Psoas muscle (tissue), 7 donors: ENCODE measurements at regions not wholly inside any gene's neighbourhood (a gene's known extent, or its start where the extent isn't known, plus 50 kb on each side); places are given as distances from the start of the nearest gene placed in this dataset.
"Not testable (repeated sequence)": the region's sequence is repeated elsewhere in the genome, so short reads cannot be mapped to it uniquely, and the experiment has no call there.

Experiments
- ATAC-seq, 4 donors: fragments of 200-7000 bp; cut with Tn5 transposase; one replicate each; pipeline ENCODE4 v1.9.1; 2020; ENCODE audit warnings: moderate library complexity in 3 of 4, mild to moderate bottlenecking in 2 of 4
- DNase-seq, 2 donors: peaks; one replicate each; pipeline ENCODE4 v3.0.0-alpha.2; 2020
- H3K27ac ChIP-seq: fragments of 200-600 bp; one replicate; pipeline ENCODE4 v1.8.0; 2022
- H3K27me3 ChIP-seq, 3 donors: fragments of 200-600 bp in 1 of 3; one replicate each; pipeline versions ENCODE4 v1.6.1 to v1.8.0; 2013 to 2022; ENCODE audit warnings: low read length in 2 of 3, mild to moderate bottlenecking in 2 of 3, moderate library complexity in 1 of 3; ENCODE audit not compliant: insufficient read depth in 3 of 3
- H3K36me3 ChIP-seq, 2 donors: fragments of 200-600 bp in 1 of 2; one replicate each; pipeline versions ENCODE4 v1.6.1 to v1.8.0; 2013 to 2022; ENCODE audit warnings: low read depth in 1 of 2, mild to moderate bottlenecking in 1 of 2, moderate library complexity in 1 of 2; ENCODE audit not compliant: insufficient read depth in 1 of 2
- H3K4me1 ChIP-seq: fragments of 200-600 bp; one replicate; pipeline ENCODE4 v1.8.0; 2022
- H3K4me3 ChIP-seq: fragments of 200-600 bp; one replicate; pipeline ENCODE4 v1.8.0; 2022; ENCODE audit warnings: mild to moderate bottlenecking
- H3K9me3 ChIP-seq: fragments of 200-600 bp; one replicate; pipeline ENCODE4 v1.8.0; 2022
- WGBS, 3 donors: extraction: QIAGEN DNeasy Blood & Tissue Kit; methylation state at CpG; one replicate each; pipeline versions ENCODE4 v1.1.6 to v1.1.7; 2013; 5-methylcytosine and 5-hydroxymethylcytosine counted together
- intact Hi-C, 2 donors: fragments of 100-400 bp; cut with DNase I; formaldehyde crosslinking; loops; one replicate each; pipeline versions ENCODE4 v1.11.0 to v1.14.2; 2022
- TF ChIP-seq, protein P1 (sequence below): fragments of 200-600 bp; IDR thresholded peaks from one replicate; pipeline ENCODE4 v1.8.0; 2022; ENCODE audit warnings: antibody characterized with exemption
- donor health status: healthy with polysubstance abuse.
- donor health status: DM: no; HTN: no; CAD: no; lungs with moderate emphysema.
- donor health status: Bipolar disorder and iron deficiency.
- donor health status: healthy.
- donor health status: DM: yes; HTN: yes; CAD: no.
- donor health status: DM: no; HTN: no; CAD: no.
- donor health status: DM: yes; HTN: yes; CAD: no.

DNA sequence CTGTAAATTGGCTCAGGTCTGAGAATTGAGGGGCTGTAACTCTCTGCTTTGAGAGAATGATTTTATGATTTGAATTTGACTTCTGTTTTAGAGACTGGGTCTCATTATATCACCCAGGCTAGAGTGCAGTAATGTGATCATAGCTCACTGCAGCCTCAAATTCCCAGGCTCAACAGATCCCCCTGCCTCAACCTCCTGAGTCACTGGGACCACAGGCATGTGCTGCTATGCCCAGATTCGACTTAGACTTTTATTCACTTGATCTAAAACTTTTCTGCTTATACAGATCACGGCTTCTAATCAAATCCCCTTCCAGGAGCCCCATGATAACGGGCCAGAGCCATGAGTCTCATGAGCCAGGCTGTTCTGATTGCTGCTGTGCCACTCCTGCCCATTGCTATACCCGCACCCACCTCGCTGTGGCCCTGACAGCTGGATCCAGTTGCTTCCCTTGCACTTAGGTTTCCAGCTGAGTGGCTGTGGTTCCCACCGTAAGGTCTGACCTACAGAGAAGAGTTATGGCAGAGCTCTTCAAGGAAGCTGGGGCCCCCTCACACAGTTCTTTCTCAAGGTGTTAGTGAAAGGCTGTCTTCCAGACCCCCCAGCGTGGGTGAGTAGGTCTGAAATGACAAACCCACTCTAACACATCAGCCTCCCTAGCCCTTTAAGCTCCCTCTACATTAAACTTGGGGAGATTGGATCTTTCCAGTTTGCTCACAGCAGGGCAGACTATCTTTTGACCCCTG is 251.2 kb upstream of the SGCG start:
- Histone ChIP-seq H3K36me3 (no peaks in the 10 kb centered on the region), H3K9me3 (no peaks in the 10 kb centered on the region), H3K4me3 (no peak overlapping the region), H3K27ac (no peak overlapping the region), H3K4me1 (no peaks in the 10 kb centered on the region), H3K27me3 (peaks cover 0 to 9% (median 0%) of the 10 kb centered on the region in 3 donors)
- no peak for DNase-seq
- WGBS, 3 donors: 72 to 86% (median 75%) methylated on average over 7 of the region's 7 CpGs
- TF ChIP-seq, protein P1, sequence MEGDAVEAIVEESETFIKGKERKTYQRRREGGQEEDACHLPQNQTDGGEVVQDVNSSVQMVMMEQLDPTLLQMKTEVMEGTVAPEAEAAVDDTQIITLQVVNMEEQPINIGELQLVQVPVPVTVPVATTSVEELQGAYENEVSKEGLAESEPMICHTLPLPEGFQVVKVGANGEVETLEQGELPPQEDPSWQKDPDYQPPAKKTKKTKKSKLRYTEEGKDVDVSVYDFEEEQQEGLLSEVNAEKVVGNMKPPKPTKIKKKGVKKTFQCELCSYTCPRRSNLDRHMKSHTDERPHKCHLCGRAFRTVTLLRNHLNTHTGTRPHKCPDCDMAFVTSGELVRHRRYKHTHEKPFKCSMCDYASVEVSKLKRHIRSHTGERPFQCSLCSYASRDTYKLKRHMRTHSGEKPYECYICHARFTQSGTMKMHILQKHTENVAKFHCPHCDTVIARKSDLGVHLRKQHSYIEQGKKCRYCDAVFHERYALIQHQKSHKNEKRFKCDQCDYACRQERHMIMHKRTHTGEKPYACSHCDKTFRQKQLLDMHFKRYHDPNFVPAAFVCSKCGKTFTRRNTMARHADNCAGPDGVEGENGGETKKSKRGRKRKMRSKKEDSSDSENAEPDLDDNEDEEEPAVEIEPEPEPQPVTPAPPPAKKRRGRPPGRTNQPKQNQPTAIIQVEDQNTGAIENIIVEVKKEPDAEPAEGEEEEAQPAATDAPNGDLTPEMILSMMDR: no peak
- intact Hi-C loops: loop anchor here (5.0 to 10.0 kb wide), 2 partner anchors 1425 to 1428 kb away; no protein-coding TSS in a partner anchor
- ATAC-seq: no peak

DNA sequence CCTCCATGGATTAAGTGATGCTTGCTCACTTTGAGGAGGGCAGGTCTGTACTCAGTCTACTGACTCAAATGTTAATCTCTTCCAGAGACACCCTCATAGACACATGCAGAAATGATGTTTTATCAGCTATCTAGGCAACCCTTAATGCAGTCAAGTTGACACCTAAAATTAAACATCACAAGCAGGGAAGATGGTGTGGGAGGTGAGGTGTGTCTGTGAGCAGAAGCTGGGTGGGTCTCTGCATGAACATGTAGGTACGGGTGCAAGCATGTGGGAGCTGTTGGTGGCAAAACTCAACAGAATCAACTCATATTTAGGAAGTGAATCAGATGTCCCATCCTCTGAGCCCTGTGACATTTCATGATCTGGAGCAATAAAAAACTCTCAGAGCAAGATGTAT is 249.2 kb upstream of the SGCG start:
- 80 to 93% (median 92%) methylated on average over 1 of the region's 1 CpG for WGBS, 3 donors
- ATAC-seq (no peak), DNase-seq (no peak)
- intact Hi-C loops: loop anchor here (5.0 to 10.0 kb wide), 2 partner anchors 1423 to 1426 kb away; no protein-coding TSS in a partner anchor
- peaks cover 0 to 7% (median 0%) of the 10 kb centered on the region in 3 donors for H3K27me3 ChIP-seq
- no peak overlapping the region for H3K27ac ChIP-seq
- no peak overlapping the region for H3K4me3 ChIP-seq
- no peaks in the 10 kb centered on the region for H3K36me3 ChIP-seq
- no peaks in the 10 kb centered on the region for H3K4me1 ChIP-seq
- TF ChIP-seq, protein P1: no peak
- no peaks in the 10 kb centered on the region for H3K9me3 ChIP-seq

DNA sequence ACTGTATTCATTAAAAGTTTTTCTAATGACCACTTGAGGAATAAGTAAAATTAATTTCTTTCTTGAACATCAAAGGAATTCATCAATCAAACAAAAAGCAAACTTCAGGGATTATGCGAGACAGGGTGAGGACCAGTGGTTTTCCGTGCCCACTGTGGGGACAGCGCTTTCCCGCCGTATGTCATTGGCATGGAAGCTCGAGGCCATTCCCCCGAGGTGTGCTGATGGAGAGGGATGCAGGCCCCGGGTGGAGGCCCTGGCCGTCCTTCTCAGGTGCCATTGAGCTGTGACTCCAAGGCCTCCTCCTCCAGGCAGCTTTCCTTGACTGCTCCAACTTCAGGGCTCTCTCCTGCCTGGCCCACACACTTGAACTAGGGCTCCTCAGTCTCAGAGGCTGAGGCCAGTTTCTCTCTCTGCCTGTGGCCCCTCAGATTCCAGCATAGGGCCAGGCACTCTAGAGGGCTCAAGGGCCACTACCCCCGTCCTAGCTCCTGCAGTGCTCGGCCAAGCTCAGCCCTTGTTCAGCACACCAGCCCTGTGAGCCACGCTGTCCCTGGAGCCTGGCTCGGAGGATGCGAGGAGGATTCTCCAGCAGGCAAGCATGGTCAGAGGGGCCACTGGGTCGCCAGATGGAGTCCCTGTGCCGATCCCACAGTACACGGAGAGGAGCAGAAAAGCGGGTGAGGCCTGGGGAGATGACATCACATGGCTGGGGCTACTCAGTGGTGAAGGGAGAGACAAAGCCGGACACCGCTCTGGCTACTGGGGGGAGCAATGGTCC is 248.0 kb upstream of the SGCG start:
- not testable (repeated sequence) for H3K4me1 ChIP-seq, ATAC-seq, H3K4me3 ChIP-seq

DNA sequence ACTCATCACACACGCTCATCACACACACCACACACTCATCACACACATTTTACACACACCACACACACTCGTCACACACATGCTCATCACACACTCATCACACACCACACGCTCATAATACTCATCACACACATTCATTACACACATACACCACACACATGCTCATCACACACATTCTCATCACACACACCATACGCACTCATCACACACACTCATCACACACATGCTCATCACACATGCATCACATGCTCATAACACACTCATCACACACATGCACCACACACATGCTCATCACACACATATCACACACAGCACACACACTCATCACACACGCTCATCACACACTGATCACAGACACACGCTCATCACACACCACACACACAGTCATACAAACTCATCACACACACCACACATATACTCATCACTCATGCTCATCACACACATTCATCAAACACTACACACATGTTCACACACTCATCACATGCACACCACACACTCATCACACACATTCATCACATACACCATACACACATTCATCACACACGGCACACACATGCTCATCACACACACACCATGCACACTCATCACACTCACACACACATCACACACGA is 247.1 kb upstream of the SGCG start:
- H3K4me1 ChIP-seq: no peaks in the 10 kb centered on the region
- ATAC-seq (no peak), DNase-seq (no peak)
- no peak overlapping the region for H3K4me3 ChIP-seq
- peaks cover 0 to 2% (median 0%) of the 10 kb centered on the region in 3 donors for H3K27me3 ChIP-seq
- no peaks in the 10 kb centered on the region for H3K9me3 ChIP-seq
- no peaks in the 10 kb centered on the region for H3K36me3 ChIP-seq
- 78 to 89% (median 88%) methylated on average over 8 of the region's 8 CpGs for WGBS, 3 donors
- TF ChIP-seq, protein P1: no peak
- intact Hi-C loops: loop anchor here (5.0 to 10.0 kb wide), 2 partner anchors 1421 to 1424 kb away; no protein-coding TSS in a partner anchor
- no peak overlapping the region for H3K27ac ChIP-seq

More for the DNA sequence above, 248.0 kb upstream of the SGCG start:
- not testable (repeated sequence) for H3K9me3 ChIP-seq, H3K27ac ChIP-seq, H3K27me3 ChIP-seq, DNase-seq, H3K36me3 ChIP-seq
- WGBS, 3 donors: 84 to 91% (median 88%) methylated on average over 17 to 20 of the region's 20 CpGs
- intact Hi-C loops: loop anchor here (5.0 to 10.0 kb wide), 2 partner anchors 1422 to 1424 kb away; no protein-coding TSS in a partner anchor
